ENCODE measurements at regions not wholly inside any gene's neighbourhood (a gene's known extent, or its start where the extent isn't known, plus 50 kb on each side); places are given as distances from the start of the nearest gene placed in this dataset.

- Histone ChIP-seq H3K36me3 (ENCODE audit: insufficient read depth, low read length) (no peaks in the 10 kb centered on the region), H4K20me1 (ENCODE audit: insufficient read depth, low read length) (no peaks in the 10 kb centered on the region), H3K79me2 (ENCODE audit: insufficient read depth, low read length) (no peaks in the 10 kb centered on the region), H2AFZ (ENCODE audit: low read length) (no peak overlapping the region), H3K27me3 (ENCODE audit: insufficient read depth, low read length) (no peaks in the 10 kb centered on the region), H3K4me3 (ENCODE audit: insufficient read depth, low read length) (no peak overlapping the region), H3K9me3 (ENCODE audit: low read depth, low read length) (no peaks in the 10 kb centered on the region), H3K4me1 (ENCODE audit: insufficient read depth, low read length) (no peaks in the 10 kb centered on the region), H3K4me2 (ENCODE audit: insufficient read depth, low read length) (no peak overlapping the region), H3K27ac (ENCODE audit: low read depth, low read length) (no peak overlapping the region)
- TF ChIP-seq, protein P1, sequence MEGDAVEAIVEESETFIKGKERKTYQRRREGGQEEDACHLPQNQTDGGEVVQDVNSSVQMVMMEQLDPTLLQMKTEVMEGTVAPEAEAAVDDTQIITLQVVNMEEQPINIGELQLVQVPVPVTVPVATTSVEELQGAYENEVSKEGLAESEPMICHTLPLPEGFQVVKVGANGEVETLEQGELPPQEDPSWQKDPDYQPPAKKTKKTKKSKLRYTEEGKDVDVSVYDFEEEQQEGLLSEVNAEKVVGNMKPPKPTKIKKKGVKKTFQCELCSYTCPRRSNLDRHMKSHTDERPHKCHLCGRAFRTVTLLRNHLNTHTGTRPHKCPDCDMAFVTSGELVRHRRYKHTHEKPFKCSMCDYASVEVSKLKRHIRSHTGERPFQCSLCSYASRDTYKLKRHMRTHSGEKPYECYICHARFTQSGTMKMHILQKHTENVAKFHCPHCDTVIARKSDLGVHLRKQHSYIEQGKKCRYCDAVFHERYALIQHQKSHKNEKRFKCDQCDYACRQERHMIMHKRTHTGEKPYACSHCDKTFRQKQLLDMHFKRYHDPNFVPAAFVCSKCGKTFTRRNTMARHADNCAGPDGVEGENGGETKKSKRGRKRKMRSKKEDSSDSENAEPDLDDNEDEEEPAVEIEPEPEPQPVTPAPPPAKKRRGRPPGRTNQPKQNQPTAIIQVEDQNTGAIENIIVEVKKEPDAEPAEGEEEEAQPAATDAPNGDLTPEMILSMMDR (IDR thresholded peaks at IDR 0.05; ENCODE audit: extremely low read depth, low read depth, low read length) = no peak
- DNase-seq (ENCODE audit: insufficient read length, low spot score, missing footprints) = no peak
Measured at GRCh38 chr7:24178811-24179570, 105.0 kb upstream of the NPY start.

DNA sequence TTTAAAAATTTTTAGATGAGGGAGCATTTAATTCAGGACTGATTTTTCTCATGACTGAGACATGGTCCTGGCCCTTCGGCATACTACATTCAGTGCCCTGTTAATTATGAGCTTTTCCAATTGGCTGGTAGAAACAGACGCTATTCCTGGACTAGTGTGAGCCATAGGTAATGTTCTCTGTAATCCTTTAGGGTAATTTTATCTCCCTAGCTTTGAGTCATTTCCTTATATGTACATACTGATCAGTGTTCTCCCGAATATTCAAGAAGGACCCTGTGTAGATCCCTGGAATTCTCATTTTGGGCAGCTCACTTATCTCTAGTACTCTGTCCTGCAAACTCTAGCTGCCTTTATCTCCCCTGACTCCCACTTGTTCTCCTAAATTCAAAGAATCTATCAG is 92.6 kb upstream of the NPY start:
- H3K79me2 ChIP-seq (ENCODE audit: insufficient read depth, low read length) = no peaks in the 10 kb centered on the region
- H4K20me1 ChIP-seq (ENCODE audit: insufficient read depth, low read length) = no peaks in the 10 kb centered on the region
- no peak overlapping the region for H3K27ac ChIP-seq (ENCODE audit: low read depth, low read length)
- H3K4me1 ChIP-seq (ENCODE audit: insufficient read depth, low read length) = no peaks in the 10 kb centered on the region
- no peak overlapping the region for H3K4me3 ChIP-seq (ENCODE audit: insufficient read depth, low read length)
- no peak overlapping the region for H2AFZ ChIP-seq (ENCODE audit: low read length)
- no peak overlapping the region for H3K4me2 ChIP-seq (ENCODE audit: insufficient read depth, low read length)
- no peaks in the 10 kb centered on the region for H3K27me3 ChIP-seq (ENCODE audit: insufficient read depth, low read length)
- DNase-seq (ENCODE audit: insufficient read length, low spot score, missing footprints) = no peak
- H3K9me3 ChIP-seq (ENCODE audit: low read depth, low read length) = no peaks in the 10 kb centered on the region
- TF ChIP-seq, protein P1 (IDR thresholded peaks at IDR 0.05; ENCODE audit: extremely low read depth, low read depth, low read length) = no peak
- no peaks in the 10 kb centered on the region for H3K36me3 ChIP-seq (ENCODE audit: insufficient read depth, low read length)

DNA sequence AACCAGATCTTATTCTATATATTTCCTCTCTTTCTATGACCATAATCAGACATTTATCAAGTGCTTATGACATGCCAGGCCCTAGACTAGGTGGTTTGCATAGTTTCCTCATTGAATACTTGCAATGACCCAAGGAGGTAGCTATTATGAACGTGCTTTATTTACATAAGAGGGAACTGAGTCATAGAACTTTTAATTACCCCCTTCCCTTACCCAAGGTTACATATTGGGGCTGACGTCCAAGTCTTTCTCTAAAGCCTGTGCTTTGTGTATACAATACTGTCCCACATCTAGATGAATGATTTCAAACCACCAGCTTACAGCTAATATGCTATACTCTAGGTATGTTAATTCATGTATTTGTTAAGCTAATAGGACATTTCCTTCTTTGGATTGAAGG is 91.9 kb upstream of the NPY start:
- Histone ChIP-seq H2AFZ (ENCODE audit: low read length) (no peak overlapping the region), H3K4me2 (ENCODE audit: insufficient read depth, low read length) (no peak overlapping the region), H3K4me1 (ENCODE audit: insufficient read depth, low read length) (no peaks in the 10 kb centered on the region), H3K36me3 (ENCODE audit: insufficient read depth, low read length) (no peaks in the 10 kb centered on the region), H3K4me3 (ENCODE audit: insufficient read depth, low read length) (no peak overlapping the region), H3K9me3 (ENCODE audit: low read depth, low read length) (no peaks in the 10 kb centered on the region), H3K79me2 (ENCODE audit: insufficient read depth, low read length) (no peaks in the 10 kb centered on the region), H3K27me3 (ENCODE audit: insufficient read depth, low read length) (no peaks in the 10 kb centered on the region), H4K20me1 (ENCODE audit: insufficient read depth, low read length) (no peaks in the 10 kb centered on the region), H3K27ac (ENCODE audit: low read depth, low read length) (no peak overlapping the region)
- TF ChIP-seq, protein P1 (IDR thresholded peaks at IDR 0.05; ENCODE audit: extremely low read depth, low read depth, low read length) = no peak
- no peak for DNase-seq (ENCODE audit: insufficient read length, low spot score, missing footprints)

DNA sequence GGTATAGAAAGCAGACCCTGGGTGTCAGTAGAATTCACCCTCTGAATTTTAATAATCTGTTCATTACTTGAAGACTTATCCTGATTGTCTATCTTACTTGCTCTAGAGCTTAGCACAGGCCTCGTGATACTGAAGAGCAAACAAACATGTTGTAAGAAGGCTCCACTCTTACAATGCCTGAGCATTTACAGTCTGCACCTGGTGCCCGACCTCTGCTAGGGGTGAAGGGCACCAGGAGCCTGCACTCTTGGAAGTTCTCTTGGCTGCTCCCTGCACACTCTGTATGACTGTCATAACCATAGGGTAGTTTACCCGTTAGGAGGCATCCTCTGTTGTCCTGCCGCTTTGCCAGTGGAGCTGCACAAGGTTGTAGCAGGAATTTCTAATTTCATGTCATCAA is 91.3 kb upstream of the NPY start:
- Histone ChIP-seq H3K4me2 (ENCODE audit: insufficient read depth, low read length) (no peak overlapping the region), H2AFZ (ENCODE audit: low read length) (no peak overlapping the region), H3K9me3 (ENCODE audit: low read depth, low read length) (no peaks in the 10 kb centered on the region), H3K36me3 (ENCODE audit: insufficient read depth, low read length) (no peaks in the 10 kb centered on the region), H4K20me1 (ENCODE audit: insufficient read depth, low read length) (no peaks in the 10 kb centered on the region), H3K27ac (ENCODE audit: low read depth, low read length) (no peak overlapping the region), H3K4me3 (ENCODE audit: insufficient read depth, low read length) (no peak overlapping the region), H3K27me3 (ENCODE audit: insufficient read depth, low read length) (no peaks in the 10 kb centered on the region), H3K79me2 (ENCODE audit: insufficient read depth, low read length) (no peaks in the 10 kb centered on the region), H3K4me1 (ENCODE audit: insufficient read depth, low read length) (no peaks in the 10 kb centered on the region)
- no peak for DNase-seq (ENCODE audit: insufficient read length, low spot score, missing footprints)
- TF ChIP-seq, protein P1 (IDR thresholded peaks at IDR 0.05; ENCODE audit: extremely low read depth, low read depth, low read length) = no peak
